ENCODE measurements at regions not wholly inside any gene's neighbourhood (a gene's known extent, or its start where the extent isn't known, plus 50 kb on each side); places are given as distances from the start of the nearest gene placed in this dataset.

- no peaks in the 10 kb centered on the region for H3K36me3 ChIP-seq
- no peaks in the 10 kb centered on the region for H3K27me3 ChIP-seq (replicated peaks)
- H3K4me1 ChIP-seq (replicated peaks) = peaks cover 10% of the 10 kb centered on the region; the same call in 1 of the 2 replicates
- no peak overlapping the region for H3K27ac ChIP-seq
- no peak overlapping the region for H3K4me3 ChIP-seq
- DNase-seq (ENCODE audit: low read depth in 1 of 2, low spot score in 2 of 2) = no peak
- no peaks in the 10 kb centered on the region for H3K9me3 ChIP-seq (replicated peaks)
These were observed 136.6 kb upstream of the NAV2 start for GRCh38 chr11:19576054-19576453.

- Histone ChIP-seq H3K4me1 (replicated peaks) (peaks cover 10% of the 10 kb centered on the region; the same call in 1 of the 2 replicates), H3K4me3 (no peak overlapping the region), H3K27ac (no peak overlapping the region), H3K36me3 (no peaks in the 10 kb centered on the region), H3K9me3 (replicated peaks) (no peaks in the 10 kb centered on the region), H3K27me3 (replicated peaks) (no peaks in the 10 kb centered on the region)
- no peak for DNase-seq (ENCODE audit: low read depth in 1 of 2, low spot score in 2 of 2)
These were observed 137.7 kb upstream of the NAV2 start for GRCh38 chr11:19574916-19575315.

DNA sequence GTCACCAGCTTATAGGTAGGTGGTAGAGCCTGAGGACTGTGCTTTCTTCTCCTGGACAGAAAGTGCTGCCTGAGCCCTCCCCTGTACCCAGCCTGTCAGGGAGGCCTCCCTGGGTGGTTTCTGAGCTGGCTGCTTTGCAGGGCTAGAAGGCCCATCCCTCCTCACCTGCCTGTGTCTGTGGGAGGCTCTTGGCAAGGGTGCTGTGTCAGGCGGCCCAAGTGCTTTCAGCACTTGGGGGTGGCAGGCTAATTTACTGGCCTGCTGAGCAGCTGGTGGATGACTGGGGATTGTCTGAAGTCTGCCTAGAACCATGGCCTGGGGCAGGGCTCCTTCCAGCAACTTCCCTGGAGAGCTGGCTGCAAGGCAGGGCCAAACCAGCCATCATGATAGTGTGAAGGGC is 139.0 kb upstream of the NAV2 start:
- DNase-seq (ENCODE audit: low read depth in 1 of 2, low spot score in 2 of 2) = no peak
- Histone ChIP-seq H3K27me3 (replicated peaks) (no peaks in the 10 kb centered on the region), H3K36me3 (no peaks in the 10 kb centered on the region), H3K27ac (no peak overlapping the region), H3K9me3 (replicated peaks) (no peaks in the 10 kb centered on the region), H3K4me1 (replicated peaks) (peaks cover 10% of the 10 kb centered on the region; the same call in 1 of the 2 replicates), H3K4me3 (no peak overlapping the region)

GRCh38 chr11:19571906-19572305 is 140.7 kb upstream of the NAV2 start:
- DNase-seq (ENCODE audit: low read depth in 1 of 2, low spot score in 2 of 2) = no peak
- Histone ChIP-seq H3K36me3 (no peaks in the 10 kb centered on the region), H3K27ac (no peak overlapping the region), H3K4me1 (replicated peaks) (peaks cover 6% of the 10 kb centered on the region; the same call in 1 of the 2 replicates), H3K27me3 (replicated peaks) (no peaks in the 10 kb centered on the region), H3K4me3 (no peak overlapping the region), H3K9me3 (replicated peaks) (no peaks in the 10 kb centered on the region)

- H3K27me3 ChIP-seq (replicated peaks) = no peaks in the 10 kb centered on the region
- H3K36me3 ChIP-seq = no peaks in the 10 kb centered on the region
- no peak overlapping the region for H3K27ac ChIP-seq
- H3K4me3 ChIP-seq = no peak overlapping the region
- no peaks in the 10 kb centered on the region for H3K4me1 ChIP-seq (replicated peaks)
- DNase-seq (ENCODE audit: low read depth in 1 of 2, low spot score in 2 of 2) = no peak
- no peaks in the 10 kb centered on the region for H3K9me3 ChIP-seq (replicated peaks)
These were observed 141.7 kb upstream of the NAV2 start for GRCh38 chr11:19570889-19571288.

DNA sequence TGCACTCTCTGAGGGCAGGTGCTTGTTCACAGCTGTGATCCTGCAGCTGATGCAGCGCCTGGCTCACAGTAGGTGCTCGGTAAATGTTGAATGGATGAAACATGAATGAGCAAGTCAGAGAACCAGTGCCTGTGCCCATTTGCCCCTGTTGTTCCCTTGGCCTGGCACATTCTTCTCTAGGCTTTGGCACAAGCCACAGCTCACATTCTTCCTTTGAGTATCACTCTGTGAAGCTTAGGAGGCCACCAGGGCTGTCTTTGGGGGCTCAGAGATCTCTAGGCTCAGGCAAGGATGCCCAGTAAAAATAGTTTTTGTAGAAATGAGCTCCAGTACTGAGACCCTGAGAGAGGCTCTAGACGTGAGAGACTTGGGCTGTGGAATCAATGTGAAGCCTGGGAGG is 144.6 kb upstream of the NAV2 start:
- no peaks in the 10 kb centered on the region for H3K9me3 ChIP-seq (replicated peaks)
- H3K27me3 ChIP-seq (replicated peaks) = no peaks in the 10 kb centered on the region
- no peak overlapping the region for H3K4me3 ChIP-seq
- no peaks in the 10 kb centered on the region for H3K36me3 ChIP-seq
- H3K27ac ChIP-seq = no peak overlapping the region
- DNase-seq (ENCODE audit: low read depth in 1 of 2, low spot score in 2 of 2) = no peak
- H3K4me1 ChIP-seq (replicated peaks) = peaks cover 4% of the 10 kb centered on the region; the same call in 1 of the 2 replicates

GRCh38 chr11:19566583-19567379 is 145.9 kb upstream of the NAV2 start:
- DNase-seq (ENCODE audit: low read depth in 1 of 2, low spot score in 2 of 2) = no peak
- Histone ChIP-seq H3K4me1 (replicated peaks) (peaks cover 4% of the 10 kb centered on the region; the same call in 1 of the 2 replicates), H3K36me3 (no peaks in the 10 kb centered on the region), H3K9me3 (replicated peaks) (no peaks in the 10 kb centered on the region), H3K27ac (no peak overlapping the region), H3K4me3 (no peak overlapping the region), H3K27me3 (replicated peaks) (no peaks in the 10 kb centered on the region)

DNA sequence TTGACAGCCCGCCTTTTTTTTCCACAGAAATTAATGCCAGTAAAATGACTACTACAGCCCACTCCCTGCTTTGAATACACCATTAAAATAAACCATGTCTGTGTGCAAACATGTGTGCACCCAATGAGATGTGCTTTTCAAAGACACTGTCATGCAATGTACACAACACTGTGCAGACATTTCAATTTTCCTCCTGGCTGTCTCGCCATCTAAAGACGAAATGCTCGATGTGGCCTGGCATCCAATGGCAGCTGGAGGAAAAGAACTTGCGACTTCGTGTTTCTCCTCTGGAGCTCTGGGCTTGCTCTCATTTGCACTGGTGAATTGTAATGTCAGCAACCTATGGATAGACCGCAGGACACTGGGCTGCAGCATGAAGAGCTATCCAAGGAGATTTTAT is 147.0 kb upstream of the NAV2 start:
- Histone ChIP-seq H3K4me3 (no peak overlapping the region), H3K27ac (no peak overlapping the region), H3K4me1 (replicated peaks) (peaks cover 4% of the 10 kb centered on the region; the same call in 1 of the 2 replicates), H3K36me3 (no peaks in the 10 kb centered on the region), H3K27me3 (replicated peaks) (no peaks in the 10 kb centered on the region), H3K9me3 (replicated peaks) (no peaks in the 10 kb centered on the region)
- DNase-seq (ENCODE audit: low read depth in 1 of 2, low spot score in 2 of 2) = no peak

DNA sequence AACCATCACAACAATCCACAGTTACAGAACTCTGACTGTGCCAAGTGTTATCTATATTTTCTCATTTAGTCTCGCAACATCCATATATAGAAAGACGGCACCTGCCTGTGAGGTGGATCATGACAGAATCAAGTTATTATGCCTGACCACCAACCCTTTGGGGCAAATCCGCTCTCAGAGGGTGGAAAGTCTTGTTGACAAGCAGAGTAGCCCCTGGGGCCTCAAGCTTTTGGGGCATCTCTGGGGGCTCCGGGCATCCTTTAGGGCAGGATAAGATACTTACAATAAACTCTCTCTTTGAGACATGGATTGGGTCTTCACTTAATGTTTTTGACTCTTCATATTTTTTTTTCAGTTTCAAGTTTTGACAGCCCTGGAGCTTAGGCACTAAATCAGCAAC is 150.5 kb upstream of the NAV2 start:
- Histone ChIP-seq H3K27me3 (replicated peaks) (no peaks in the 10 kb centered on the region), H3K36me3 (no peaks in the 10 kb centered on the region), H3K4me1 (replicated peaks) (peaks cover 4% of the 10 kb centered on the region; the same call in 1 of the 2 replicates), H3K9me3 (replicated peaks) (no peaks in the 10 kb centered on the region), H3K4me3 (no peak overlapping the region), H3K27ac (no peak overlapping the region)
- DNase-seq (ENCODE audit: low read depth in 1 of 2, low spot score in 2 of 2) = no peak

GRCh38 chr11:19561011-19561410 is 151.6 kb upstream of the NAV2 start:
- Histone ChIP-seq H3K36me3 (no peaks in the 10 kb centered on the region), H3K4me3 (no peak overlapping the region), H3K9me3 (replicated peaks) (no peaks in the 10 kb centered on the region), H3K4me1 (replicated peaks) (peaks cover 4% of the 10 kb centered on the region; the same call in 1 of the 2 replicates), H3K27ac (no peak overlapping the region), H3K27me3 (replicated peaks) (no peaks in the 10 kb centered on the region)
- DNase-seq (ENCODE audit: low read depth in 1 of 2, low spot score in 2 of 2) = no peak

DNA sequence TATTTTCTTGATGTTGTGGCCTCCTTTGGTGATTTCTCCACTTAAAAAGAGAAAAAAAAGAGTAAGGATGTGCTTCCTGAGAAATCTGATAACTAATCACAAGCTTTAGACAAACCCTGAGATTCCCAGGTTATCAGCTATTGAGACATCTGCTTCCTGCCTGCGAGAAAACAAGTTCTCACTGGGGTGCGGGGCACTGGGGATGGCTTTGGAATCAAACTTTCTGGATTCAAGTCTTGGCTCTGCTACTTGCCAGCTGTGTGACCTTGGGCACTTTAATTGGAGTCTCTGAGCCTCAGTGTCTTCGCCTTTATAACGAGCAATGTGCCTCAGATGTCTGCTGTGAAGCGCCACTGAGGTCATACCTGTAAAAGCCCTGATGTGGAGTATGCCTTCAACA is 152.5 kb upstream of the NAV2 start:
- Histone ChIP-seq H3K4me3 (no peak overlapping the region), H3K27me3 (replicated peaks) (no peaks in the 10 kb centered on the region), H3K9me3 (replicated peaks) (no peaks in the 10 kb centered on the region), H3K4me1 (replicated peaks) (peaks cover 4% of the 10 kb centered on the region; the same call in 1 of the 2 replicates), H3K36me3 (no peaks in the 10 kb centered on the region), H3K27ac (no peak overlapping the region)
- DNase-seq (ENCODE audit: low read depth in 1 of 2, low spot score in 2 of 2) = no peak

- Histone ChIP-seq H3K4me1 (replicated peaks) (peaks cover 4% of the 10 kb centered on the region; the same call in 1 of the 2 replicates), H3K27ac (no peak overlapping the region)
These were observed 152.9 kb upstream of the NAV2 start for GRCh38 chr11:19559746-19560145.

DNA sequence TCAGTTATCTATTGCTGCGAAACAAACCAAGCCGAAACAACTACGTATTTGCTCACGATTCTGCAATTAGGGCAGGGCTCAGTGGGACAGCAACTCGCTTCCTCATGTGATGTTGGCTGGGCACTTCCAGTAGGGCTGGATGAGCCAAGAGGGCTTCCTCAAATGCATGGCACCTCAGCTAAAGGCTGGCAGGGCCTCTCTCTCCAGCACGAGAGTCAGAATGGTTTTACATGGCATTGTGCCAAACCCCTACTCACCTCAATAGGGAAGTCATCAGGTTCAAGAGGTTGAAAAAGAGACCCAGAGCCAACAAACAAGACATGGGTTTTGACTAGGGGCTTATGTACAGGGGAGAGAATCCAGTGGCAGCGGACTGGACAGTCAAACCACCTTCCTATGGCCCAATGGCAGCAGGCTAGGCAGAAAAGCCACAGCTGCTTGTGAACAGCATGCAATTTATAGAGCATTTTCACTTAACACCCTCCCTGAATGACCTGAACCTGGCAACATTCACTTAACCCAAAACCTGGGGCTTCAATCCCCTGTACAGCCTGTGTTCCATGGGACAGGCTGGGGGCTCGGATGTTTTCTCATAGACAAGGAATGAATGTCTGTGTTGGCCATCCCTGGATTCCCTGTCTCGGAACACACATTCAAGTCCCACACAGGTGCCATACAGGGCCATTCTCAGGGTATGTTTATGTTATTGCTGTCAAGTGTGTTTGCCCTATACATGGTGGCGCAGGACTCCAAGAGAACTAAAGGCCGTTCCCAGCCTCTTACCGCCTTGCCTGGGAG is 154.2 kb upstream of the NAV2 start:
- DNase-seq (ENCODE audit: low read depth in 1 of 2, low spot score in 2 of 2) = no peak
- H3K36me3 ChIP-seq = no peaks in the 10 kb centered on the region
- no peaks in the 10 kb centered on the region for H3K4me1 ChIP-seq (replicated peaks)
- no peak overlapping the region for H3K27ac ChIP-seq
- H3K4me3 ChIP-seq = no peak overlapping the region
- no peaks in the 10 kb centered on the region for H3K27me3 ChIP-seq (replicated peaks)
- H3K9me3 ChIP-seq (replicated peaks) = no peaks in the 10 kb centered on the region

More at GRCh38 chr11:19559746-19560145, 152.9 kb upstream of the NAV2 start:
- H3K36me3 ChIP-seq = no peaks in the 10 kb centered on the region
- H3K27me3 ChIP-seq (replicated peaks) = no peaks in the 10 kb centered on the region
- H3K4me3 ChIP-seq = no peak overlapping the region
- H3K9me3 ChIP-seq (replicated peaks) = no peaks in the 10 kb centered on the region
- no peak for DNase-seq (ENCODE audit: low read depth in 1 of 2, low spot score in 2 of 2)

DNA sequence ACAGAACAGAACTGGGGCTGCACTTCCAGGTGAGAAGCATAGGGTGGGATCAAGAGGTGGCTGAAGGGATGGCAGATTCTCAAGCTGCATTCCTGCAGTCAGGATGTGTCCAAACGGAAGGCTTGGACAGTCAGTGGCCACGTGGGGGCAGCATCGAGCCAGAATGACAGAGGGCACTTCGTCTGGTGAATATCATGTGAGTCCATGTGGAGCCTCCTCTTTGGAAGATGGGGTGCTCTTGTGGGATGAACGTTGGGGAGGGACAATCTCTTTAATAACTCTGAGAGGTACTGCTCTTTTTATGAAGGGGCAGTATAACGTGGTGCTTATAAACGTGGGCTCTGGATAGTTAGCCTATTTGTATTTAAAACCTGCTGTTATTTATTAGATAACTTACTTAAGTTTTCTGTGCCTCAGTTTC is 154.9 kb upstream of the NAV2 start:
- H3K9me3 ChIP-seq (replicated peaks) = no peaks in the 10 kb centered on the region
- no peaks in the 10 kb centered on the region for H3K4me1 ChIP-seq (replicated peaks)
- no peaks in the 10 kb centered on the region for H3K36me3 ChIP-seq
- no peaks in the 10 kb centered on the region for H3K27me3 ChIP-seq (replicated peaks)
- peak; percentile 25 to 70 for DNase-seq (ENCODE audit: low read depth in 1 of 2, low spot score in 2 of 2)
- H3K27ac ChIP-seq = no peak overlapping the region
- H3K4me3 ChIP-seq = no peak overlapping the region

Data from SJSA1 (cell line).